DMS 273 treated with DMSO at 0.1 percent for 48 hours (cell line): ENCODE measurements at regions not wholly inside any gene's neighbourhood (a gene's known extent, or its start where the extent isn't known, plus 50 kb on each side); places are given as distances from the start of the nearest gene placed in this dataset.

Experiments
- DNase-seq: peaks from one replicate; lab custom pipeline; 2025; lab: John Stamatoyannopoulos, UW

DNA sequence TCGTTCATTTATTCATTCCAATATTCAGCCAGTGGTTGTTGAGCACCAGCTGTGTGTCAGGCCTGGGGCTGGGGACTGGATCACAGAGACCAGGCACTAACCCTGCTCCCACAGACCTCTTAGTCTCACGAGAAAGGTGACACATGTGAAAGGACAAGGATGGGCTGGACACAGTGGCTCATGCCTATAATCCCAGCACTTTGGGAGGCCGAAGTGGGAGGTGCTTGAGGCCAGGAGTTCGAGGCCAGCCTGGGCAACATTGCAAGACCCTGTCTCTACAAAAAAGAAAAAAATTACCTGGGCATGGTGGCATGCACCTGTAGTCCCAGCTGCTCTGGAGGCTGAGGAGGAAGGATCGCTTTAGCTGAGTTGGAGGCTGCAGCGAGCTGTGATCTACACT is 105.9 kb upstream of the SDK1 start:
- no peak for DNase-seq

- DNase-seq: no peak
These were observed 104.2 kb upstream of the SDK1 start for GRCh38 chr7:3196629-3197400.

DNA sequence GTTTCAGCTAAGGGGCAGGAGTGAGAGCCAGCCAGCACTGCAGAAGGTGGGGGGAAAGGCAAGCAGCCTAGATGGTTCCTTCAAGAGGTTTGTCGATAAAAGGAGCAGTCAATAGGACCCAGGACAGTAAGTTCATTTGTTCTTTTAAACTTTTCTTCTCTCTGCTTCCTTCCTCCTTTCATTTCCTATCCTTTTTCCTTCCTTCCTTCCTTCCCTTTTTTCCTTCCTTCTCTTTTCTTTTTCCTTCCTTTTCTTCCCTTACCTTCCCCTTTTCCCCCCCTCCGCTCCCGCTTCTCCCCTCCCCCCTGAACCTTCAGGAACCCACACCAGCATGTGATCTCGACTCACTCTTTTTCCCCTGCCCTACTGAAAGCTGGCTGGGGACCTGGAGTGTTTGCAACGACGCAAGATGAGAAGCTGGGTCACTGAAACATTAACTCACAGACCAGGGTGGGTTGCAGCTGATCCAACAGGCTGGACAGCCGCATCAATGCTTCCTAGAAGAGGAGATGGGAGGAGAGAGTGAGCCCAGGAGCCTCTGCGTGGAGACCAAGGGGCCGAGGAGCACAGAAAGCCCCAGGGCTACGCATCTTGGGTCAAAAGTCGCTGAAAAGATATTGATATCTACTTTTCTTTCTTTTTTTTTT is 103.4 kb upstream of the SDK1 start:
- DNase-seq: no peak

DNA sequence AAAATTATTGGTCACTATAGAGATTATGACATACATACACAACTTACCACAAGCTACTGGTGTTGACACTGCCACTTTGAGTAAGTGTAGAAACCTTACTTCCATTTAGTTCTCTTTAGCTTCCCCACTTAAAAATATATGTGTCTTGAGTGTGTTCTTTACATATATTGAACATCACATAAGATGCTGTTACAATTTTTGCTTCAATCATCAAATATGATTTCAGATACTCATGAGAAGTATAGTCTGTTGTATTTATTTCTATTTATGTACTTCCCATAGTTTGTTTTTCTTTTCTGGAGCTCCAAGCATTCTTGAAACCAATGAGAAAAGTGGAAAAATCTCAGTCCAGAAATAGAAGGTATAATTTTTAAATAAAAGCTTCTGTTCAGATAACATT is 102.7 kb upstream of the SDK1 start:
- DNase-seq: no peak

GRCh38 chr7:3200504-3200903 is 100.5 kb upstream of the SDK1 start:
- DNase-seq: peak; percentile 38

DNA sequence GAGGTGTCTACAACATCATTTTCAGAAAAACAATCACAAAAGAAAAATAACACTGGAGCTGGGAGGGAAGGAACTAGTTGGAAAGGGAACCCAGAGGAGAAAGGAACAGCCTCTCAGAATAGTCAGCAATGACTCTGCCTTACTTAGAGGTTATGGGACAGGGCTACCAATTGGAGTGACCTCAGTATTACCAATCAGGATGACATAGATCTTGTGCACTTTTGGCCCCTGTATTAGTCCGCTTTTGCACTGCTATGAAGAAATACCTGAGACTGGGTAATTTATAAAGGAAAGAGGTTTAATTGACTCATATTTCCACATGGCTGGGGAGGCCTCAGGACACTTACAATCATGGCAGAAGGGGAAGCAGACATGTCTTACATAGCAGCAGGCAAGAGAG is 99.7 kb upstream of the SDK1 start:
- DNase-seq: no peak

DNA sequence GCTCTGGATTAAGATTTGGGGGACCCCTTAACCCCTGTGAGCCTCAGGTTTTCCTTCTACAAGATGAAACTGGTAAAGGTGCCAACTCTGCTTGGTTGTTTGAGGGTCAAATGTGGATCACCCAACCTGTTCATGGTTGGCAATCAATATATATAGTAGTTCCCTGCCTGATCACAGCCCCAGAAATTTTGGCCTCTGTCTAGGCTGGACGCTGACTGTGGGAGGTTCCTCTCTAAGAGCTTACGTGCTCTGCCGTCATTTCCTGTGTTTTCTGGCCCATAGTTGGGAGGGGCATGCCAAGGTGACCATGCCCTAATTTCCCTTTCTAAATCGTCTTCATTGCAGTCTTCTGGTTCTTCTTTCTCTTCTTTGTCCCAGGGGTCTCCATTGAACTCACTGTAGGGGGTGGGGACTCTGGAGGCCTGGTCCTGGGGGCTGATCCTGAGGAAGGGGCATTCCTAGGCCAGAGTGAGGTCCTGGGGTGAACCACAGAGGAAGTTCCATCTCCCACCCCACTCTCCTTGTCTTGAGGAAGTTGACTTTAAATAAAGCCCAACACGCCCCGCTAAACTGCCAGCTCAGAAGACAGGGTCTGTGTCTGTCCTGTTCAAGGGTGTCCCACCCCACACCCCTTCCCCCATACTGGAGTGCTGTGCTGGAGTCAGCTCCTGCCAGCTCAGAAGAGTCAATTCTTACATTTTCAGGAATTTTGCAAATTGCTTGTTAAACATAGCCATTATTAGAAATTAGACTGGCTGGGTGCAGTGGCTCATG is 98.9 kb upstream of the SDK1 start:
- DNase-seq: no peak

GRCh38 chr7:3204526-3204925 is 96.5 kb upstream of the SDK1 start:
- DNase-seq: no peak

- DNase-seq: no peak
These were observed 95.0 kb upstream of the SDK1 start for GRCh38 chr7:3206101-3206500.

GRCh38 chr7:3206771-3207191 is 94.3 kb upstream of the SDK1 start:
- no peak for DNase-seq

DNA sequence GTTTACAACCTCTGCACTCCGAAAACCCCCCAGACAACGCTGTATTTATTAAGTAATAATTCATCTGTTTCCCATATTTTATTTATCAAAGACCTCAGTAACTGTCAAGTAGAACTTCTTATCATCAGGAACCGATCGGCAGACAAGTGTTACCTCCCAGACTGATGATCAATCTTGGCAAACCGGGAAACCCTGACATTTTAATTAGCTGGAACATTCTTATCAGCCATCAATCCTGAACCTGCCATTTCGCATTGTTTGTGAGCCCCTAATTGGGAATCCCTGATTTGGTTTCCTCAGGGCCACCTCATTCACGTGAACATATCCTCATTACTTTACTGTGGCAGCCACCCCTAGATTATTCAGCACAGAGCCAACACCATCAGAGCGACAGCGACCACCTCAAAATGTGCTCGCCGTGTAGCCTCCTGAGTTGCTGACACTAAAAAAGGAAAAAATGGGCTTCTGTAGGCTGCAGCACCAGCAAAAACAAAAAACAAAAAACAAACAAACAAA is 93.6 kb upstream of the SDK1 start:
- no peak for DNase-seq

- no peak for DNase-seq
These were observed 90.5 kb upstream of the SDK1 start for GRCh38 chr7:3210531-3210930.

- DNase-seq: no peak
These were observed 87.0 kb upstream of the SDK1 start for GRCh38 chr7:3214090-3214413.

GRCh38 chr7:3215624-3216585 is 85.1 kb upstream of the SDK1 start:
- no peak for DNase-seq

- DNase-seq: no peak
These were observed 83.9 kb upstream of the SDK1 start for GRCh38 chr7:3217166-3217565.

- no peak for DNase-seq
These were observed 82.4 kb upstream of the SDK1 start for GRCh38 chr7:3218411-3219225.

GRCh38 chr7:3229904-3230470 is 71.1 kb upstream of the SDK1 start:
- DNase-seq: no peak

GRCh38 chr7:3230908-3231307 is 70.1 kb upstream of the SDK1 start:
- no peak for DNase-seq

- DNase-seq: no peak
These were observed 68.8 kb upstream of the SDK1 start for GRCh38 chr7:3232228-3232627.

GRCh38 chr7:3233301-3233700 is 67.8 kb upstream of the SDK1 start:
- DNase-seq: no peak

GRCh38 chr7:3234051-3234450 is 67.0 kb upstream of the SDK1 start:
- no peak for DNase-seq
